Adrenal gland (tissue), 5 donors: ENCODE measurements at regions not wholly inside any gene's neighbourhood (a gene's known extent, or its start where the extent isn't known, plus 50 kb on each side); places are given as distances from the start of the nearest gene placed in this dataset.

ENCODE experiments used
- POLR2A ChIP-seq, 2 donors: fragments of 450-650 bp; IDR thresholded peaks; one replicate each; pipeline ENCODE4 v1.6.1; 2017; ENCODE audit warnings: antibody characterized with exemption in 2 of 2, mild to moderate bottlenecking in 2 of 2, moderate library complexity in 1 of 2
- TF ChIP-seq, protein P1 (sequence below), 6 experiments: fragments of 450-650 bp in 4 of 6; fragments of 200-600 bp in 2 of 6; sonication (generic) in 1 of 6; IDR thresholded peaks; 1 replicate in 5 of 6; 2 replicates in 1 of 6; pipeline versions ENCODE4 v1.5.1 to v1.8.0; 2016 to 2021; ENCODE audit warnings: antibody characterized with exemption in 6 of 6, mild to moderate bottlenecking in 2 of 6, moderate library complexity in 1 of 6
- donor health status: DM: no; HTN: no; CAD: no.

DNA sequence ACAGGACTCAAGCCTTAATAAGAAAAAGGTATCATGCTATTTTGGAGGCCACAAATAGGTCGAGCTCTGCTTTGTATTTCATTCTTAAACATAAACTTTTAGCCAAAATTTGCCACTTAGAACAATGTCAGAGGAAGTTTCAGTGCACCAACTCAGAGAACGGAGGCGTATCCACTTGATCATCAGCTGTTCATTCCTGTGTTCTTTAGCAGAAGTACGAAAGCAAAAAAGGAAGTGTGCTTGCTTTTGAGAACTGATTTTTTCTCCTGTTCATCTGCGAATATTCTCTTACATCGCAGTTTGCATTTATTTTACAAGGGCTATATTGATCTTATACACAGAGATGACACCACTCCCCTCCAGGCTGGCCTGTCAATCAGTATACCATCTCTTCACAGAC is 188.6 kb upstream of the SOX5 start:
- TF ChIP-seq, protein P1, sequence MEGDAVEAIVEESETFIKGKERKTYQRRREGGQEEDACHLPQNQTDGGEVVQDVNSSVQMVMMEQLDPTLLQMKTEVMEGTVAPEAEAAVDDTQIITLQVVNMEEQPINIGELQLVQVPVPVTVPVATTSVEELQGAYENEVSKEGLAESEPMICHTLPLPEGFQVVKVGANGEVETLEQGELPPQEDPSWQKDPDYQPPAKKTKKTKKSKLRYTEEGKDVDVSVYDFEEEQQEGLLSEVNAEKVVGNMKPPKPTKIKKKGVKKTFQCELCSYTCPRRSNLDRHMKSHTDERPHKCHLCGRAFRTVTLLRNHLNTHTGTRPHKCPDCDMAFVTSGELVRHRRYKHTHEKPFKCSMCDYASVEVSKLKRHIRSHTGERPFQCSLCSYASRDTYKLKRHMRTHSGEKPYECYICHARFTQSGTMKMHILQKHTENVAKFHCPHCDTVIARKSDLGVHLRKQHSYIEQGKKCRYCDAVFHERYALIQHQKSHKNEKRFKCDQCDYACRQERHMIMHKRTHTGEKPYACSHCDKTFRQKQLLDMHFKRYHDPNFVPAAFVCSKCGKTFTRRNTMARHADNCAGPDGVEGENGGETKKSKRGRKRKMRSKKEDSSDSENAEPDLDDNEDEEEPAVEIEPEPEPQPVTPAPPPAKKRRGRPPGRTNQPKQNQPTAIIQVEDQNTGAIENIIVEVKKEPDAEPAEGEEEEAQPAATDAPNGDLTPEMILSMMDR (IDR thresholded peaks at IDR 0.05), result no peak
- TF ChIP-seq POLR2A (IDR thresholded peaks at IDR 0.05), result no peak
